Body of pancreas (tissue), 4 donors: ENCODE measurements at regions not wholly inside any gene's neighbourhood (a gene's known extent, or its start where the extent isn't known, plus 50 kb on each side); places are given as distances from the start of the nearest gene placed in this dataset.
"Not testable (repeated sequence)": the region's sequence is repeated elsewhere in the genome, so short reads cannot be mapped to it uniquely, and the experiment has no call there.

ENCODE experiments used
- ATAC-seq: fragments of 150-250 bp; one replicate; pipeline ENCODE4 v1.9.1; 2016
- DNase-seq, 4 donors: peaks; one replicate each; pipeline ENCODE4 v3.0.0-alpha.2; 2019
- H3K27ac ChIP-seq, 4 donors: fragments of 200-600 bp; sonication (generic); 1 replicate in 3 of 4; 2 replicates in 1 of 4; pipeline versions ENCODE4 v1.5.1 to v1.6.1; 2016 to 2019; ENCODE audit warnings: mild to moderate bottlenecking in 1 of 4, mixed read lengths in 1 of 4, moderate library complexity in 1 of 4
- H3K27me3 ChIP-seq, 2 donors: fragments of 200-600 bp; sonication (generic); one replicate each; pipeline ENCODE4 v1.6.0; 2016; ENCODE audit warnings: mild to moderate bottlenecking in 1 of 2
- H3K36me3 ChIP-seq, 2 donors: fragments of 200-600 bp; sonication (generic); replicated peaks in 1 of 2; 2 replicates each; pipeline ENCODE4 v1.5.1; 2016; ENCODE audit warnings: low read depth in 2 of 2; ENCODE audit not compliant: insufficient read depth in 1 of 2
- H3K4me1 ChIP-seq: fragments of 200-600 bp; sonication (generic); one replicate; pipeline ENCODE4 v1.6.0; 2016
- H3K4me3 ChIP-seq, 2 donors: fragments of 200-600 bp; sonication (generic); 1 replicate in 1 of 2; 2 replicates in 1 of 2; pipeline ENCODE4 v1.5.1; 2016 to 2019
- H3K9me3 ChIP-seq, 3 donors: fragments of 200-600 bp; sonication (generic); 1 replicate in 2 of 3; 2 replicates in 1 of 3; pipeline ENCODE4 v1.5.1; 2016
- CTCF ChIP-seq, 7 experiments: fragments of 450-650 bp in 4 of 7; fragments of 200-600 bp in 3 of 7; sonication (generic) in 3 of 7; IDR thresholded peaks; one replicate each; pipeline ENCODE4 v1.5.1; 2016 to 2019; ENCODE audit warnings: antibody characterized with exemption in 7 of 7
- POLR2A ChIP-seq, 3 donors: fragments of 450-650 bp; IDR thresholded peaks; one replicate each; pipeline ENCODE4 v1.6.1; 2016; ENCODE audit warnings: antibody characterized with exemption in 3 of 3, mild to moderate bottlenecking in 2 of 3
- WGBS, 2 donors: methylation state at CpG; one replicate each; pipeline ENCODE4 v1.1.5; 2017; 5-methylcytosine and 5-hydroxymethylcytosine counted together
- intact Hi-C: fragments of 100-400 bp; cut with DNase I; formaldehyde crosslinking; loops from one replicate; pipeline ENCODE4 v1.15.1; 2023

- intact Hi-C loops: no loop called here
- TF ChIP-seq POLR2A (IDR thresholded peaks at IDR 0.05): no peak
- TF ChIP-seq CTCF (IDR thresholded peaks at IDR 0.05): no peak
- no peak overlapping the region for H3K4me3 ChIP-seq
- WGBS, 2 donors: 74 to 82% methylated on average over 6 to 7 of the region's 7 CpGs
- H3K27ac ChIP-seq: no peak overlapping the region
- no peaks in the 10 kb centered on the region for H3K9me3 ChIP-seq
- H3K36me3 ChIP-seq: no peaks in the 10 kb centered on the region
- H3K27me3 ChIP-seq: no peaks in the 10 kb centered on the region
- H3K4me1 ChIP-seq: no peaks in the 10 kb centered on the region
- no peak for DNase-seq
- ATAC-seq: no peak
Observed at GRCh38 chrX:13452283-13452682, 117.1 kb upstream of the EGFL6 start.

- Histone ChIP-seq H3K36me3 (no peaks in the 10 kb centered on the region), H3K27ac (no peak overlapping the region), H3K4me1 (no peaks in the 10 kb centered on the region), H3K27me3 (no peaks in the 10 kb centered on the region), H3K4me3 (no peak overlapping the region), H3K9me3 (no peaks in the 10 kb centered on the region)
- intact Hi-C loops: no loop called here
- TF ChIP-seq CTCF (IDR thresholded peaks at IDR 0.05): no peak
- no peak for ATAC-seq
- DNase-seq: no peak
Observed at GRCh38 chrX:13449441-13449840, 120.0 kb upstream of the EGFL6 start.

DNA sequence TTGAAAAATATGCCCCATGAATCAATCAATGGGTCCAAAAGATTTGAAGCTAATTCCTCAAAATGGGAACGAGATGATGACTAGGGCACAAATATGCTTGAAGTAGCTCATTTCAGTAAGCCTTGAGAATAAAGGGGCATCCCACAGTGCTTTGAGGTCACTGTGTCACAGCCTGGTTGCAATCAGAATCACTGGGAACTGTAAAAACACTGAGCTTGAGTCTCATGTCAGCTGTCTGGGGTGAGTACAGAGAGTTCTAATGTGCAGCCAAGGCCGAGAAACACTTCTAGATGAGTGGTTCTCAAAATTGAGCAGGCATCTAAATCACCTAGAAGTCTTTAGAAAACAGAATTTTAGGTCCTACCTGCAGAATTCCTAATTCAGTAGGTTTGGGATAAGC, 120.5 kb upstream of the EGFL6 start:
- TF ChIP-seq CTCF (IDR thresholded peaks at IDR 0.05) (no peak), POLR2A (IDR thresholded peaks at IDR 0.05) (no peak)
- DNase-seq (no peak), ATAC-seq (no peak)
- intact Hi-C loops: no loop called here
- no peaks in the 10 kb centered on the region for H3K4me1 ChIP-seq
- H3K36me3 ChIP-seq: no peaks in the 10 kb centered on the region
- H3K4me3 ChIP-seq: no peak overlapping the region
- WGBS, 2 donors: 61 to 86% methylated on average over 2 of the region's 2 CpGs
- H3K27me3 ChIP-seq: no peaks in the 10 kb centered on the region
- H3K9me3 ChIP-seq: no peaks in the 10 kb centered on the region
- no peak overlapping the region for H3K27ac ChIP-seq

DNA sequence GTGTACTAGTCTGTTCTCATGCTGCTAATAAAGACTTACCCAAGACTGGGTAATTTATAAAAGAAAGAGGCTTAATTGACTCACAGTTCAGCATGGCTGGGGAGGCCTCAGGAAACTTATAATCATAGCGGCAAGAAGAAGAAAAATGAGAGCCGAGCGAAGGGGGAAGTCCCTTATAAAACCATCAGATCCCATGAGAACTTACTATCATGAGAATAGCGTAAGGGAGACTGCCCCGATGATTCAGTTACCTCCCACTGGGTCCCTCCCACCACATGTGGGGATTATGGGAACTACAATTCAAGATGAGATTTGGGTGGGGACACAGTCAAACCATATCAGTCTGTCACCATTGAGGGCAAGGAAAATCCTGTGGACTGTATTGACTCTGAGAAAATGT, 121.8 kb upstream of the ATXN3L start:
- ATAC-seq, H3K4me1 ChIP-seq, H3K27ac ChIP-seq, intact Hi-C loops, H3K4me3 ChIP-seq, H3K27me3 ChIP-seq, DNase-seq, H3K36me3 ChIP-seq, H3K9me3 ChIP-seq: not testable (repeated sequence)
- 78 to 98% methylated on average over 3 to 5 of the region's 5 CpGs for WGBS, 2 donors

- intact Hi-C loops: no loop called here
- DNase-seq: no peak
- no peak overlapping the region for H3K27ac ChIP-seq
- no peak overlapping the region for H3K4me3 ChIP-seq
- H3K9me3 ChIP-seq: no peaks in the 10 kb centered on the region
- no peaks in the 10 kb centered on the region for H3K4me1 ChIP-seq
- 88 to 93% methylated on average over 2 of the region's 2 CpGs for WGBS, 2 donors
- H3K27me3 ChIP-seq: no peaks in the 10 kb centered on the region
- no peak for ATAC-seq
- TF ChIP-seq CTCF (IDR thresholded peaks at IDR 0.05) (no peak), POLR2A (IDR thresholded peaks at IDR 0.05) (no peak)
- no peaks in the 10 kb centered on the region for H3K36me3 ChIP-seq
Observed at GRCh38 chrX:13440176-13440575, 120.3 kb upstream of the ATXN3L start.

GRCh38 chrX:13433298-13433605, 113.4 kb upstream of the ATXN3L start:
- Histone ChIP-seq H3K9me3 (no peaks in the 10 kb centered on the region), H3K4me1 (no peaks in the 10 kb centered on the region), H3K4me3 (no peak overlapping the region), H3K36me3 (no peaks in the 10 kb centered on the region), H3K27me3 (no peaks in the 10 kb centered on the region), H3K27ac (no peak overlapping the region)
- DNase-seq (no peak), ATAC-seq (no peak)
- intact Hi-C loops: no loop called here
- TF ChIP-seq POLR2A (IDR thresholded peaks at IDR 0.05) (no peak), CTCF (IDR thresholded peaks at IDR 0.05) (no peak)
- WGBS, 2 donors: 69 to 90% methylated on average over 2 of the region's 2 CpGs
